ENCODE measurements at regions not wholly inside any gene's neighbourhood (a gene's known extent, or its start where the extent isn't known, plus 50 kb on each side); places are given as distances from the start of the nearest gene placed in this dataset.

GRCh38 chr21:16145479-16145878, 415.7 kb downstream of the USP25 start:
- Histone ChIP-seq H3K36me3 (no peaks in the 10 kb centered on the region), H3K27ac (no peak overlapping the region), H3K27me3 (no peaks in the 10 kb centered on the region), H3K4me3 (no peak overlapping the region), H3K9me3 (no peaks in the 10 kb centered on the region), H3K4me1 (no peaks in the 10 kb centered on the region)
- DNase-seq (no peak), ATAC-seq (no peak)
- TF ChIP-seq CTCF (IDR thresholded peaks at IDR 0.05): no peak
- intact Hi-C loops (cut with DNase I): no loop called here

- Histone ChIP-seq H3K4me3 (no peak overlapping the region), H3K9me3 (no peaks in the 10 kb centered on the region), H3K36me3 (no peaks in the 10 kb centered on the region), H3K27me3 (no peaks in the 10 kb centered on the region), H3K27ac (no peak overlapping the region), H3K4me1 (no peaks in the 10 kb centered on the region)
- ATAC-seq: no peak
- DNase-seq: no peak
- TF ChIP-seq CTCF (IDR thresholded peaks at IDR 0.05): no peak
- intact Hi-C loops (cut with DNase I): no loop called here
Measured at GRCh38 chr21:16154321-16154720, 424.5 kb downstream of the USP25 start.

GRCh38 chr21:16154951-16155635, 425.3 kb downstream of the USP25 start:
- H3K27ac ChIP-seq: no peak overlapping the region
- no peak for TF ChIP-seq CTCF (IDR thresholded peaks at IDR 0.05)
- intact Hi-C loops (cut with DNase I): no loop called here
- DNase-seq: no peak
- no peaks in the 10 kb centered on the region for H3K4me1 ChIP-seq
- no peaks in the 10 kb centered on the region for H3K9me3 ChIP-seq
- no peak overlapping the region for H3K4me3 ChIP-seq
- no peak for ATAC-seq
- no peaks in the 10 kb centered on the region for H3K36me3 ChIP-seq
- H3K27me3 ChIP-seq: no peaks in the 10 kb centered on the region

- Histone ChIP-seq H3K27me3 (no peaks in the 10 kb centered on the region), H3K4me1 (no peaks in the 10 kb centered on the region), H3K27ac (no peak overlapping the region), H3K4me3 (no peak overlapping the region), H3K9me3 (no peaks in the 10 kb centered on the region), H3K36me3 (no peaks in the 10 kb centered on the region)
- DNase-seq (no peak), ATAC-seq (no peak)
- TF ChIP-seq CTCF (IDR thresholded peaks at IDR 0.05): no peak
- intact Hi-C loops (cut with DNase I): no loop called here
Measured at GRCh38 chr21:16156841-16157489, 427.2 kb downstream of the USP25 start.

GRCh38 chr21:16159213-16159970, 429.6 kb downstream of the USP25 start:
- no peaks in the 10 kb centered on the region for H3K27me3 ChIP-seq
- no peak overlapping the region for H3K4me3 ChIP-seq
- TF ChIP-seq CTCF (IDR thresholded peaks at IDR 0.05): no peak
- intact Hi-C loops (cut with DNase I): no loop called here
- H3K4me1 ChIP-seq: no peaks in the 10 kb centered on the region
- no peaks in the 10 kb centered on the region for H3K36me3 ChIP-seq
- H3K27ac ChIP-seq: no peak overlapping the region
- DNase-seq (no peak), ATAC-seq (no peak)
- H3K9me3 ChIP-seq: no peaks in the 10 kb centered on the region
